IMR-90 (cell line): ENCODE measurements at regions not wholly inside any gene's neighbourhood (a gene's known extent, or its start where the extent isn't known, plus 50 kb on each side); places are given as distances from the start of the nearest gene placed in this dataset.

Source experiments
- ATAC-seq: fragments of 200-7000 bp; cut with Tn5 transposase; 2 replicates; pipeline ENCODE4 v1.9.1; 2020; ENCODE audit warnings: low read depth, mild to moderate bottlenecking, moderate library complexity
- BruUV-seq: library from RNA; stranded (reverse); fragments of 400-500 nt; replicated peaks from 2 replicates; lab custom pipeline; 2021; lab: Mats Ljungman, UMichigan
- CTCF ChIA-PET: fragments of 300-600 bp; formaldehyde crosslinking; extraction: SDS; loops from one replicate; lab custom pipeline; 2021; ENCODE audit warnings: antibody characterized with exemption; lab: Yijun Ruan, JAX
- POLR2A ChIA-PET: fragments of 300-600 bp; sonication (Branson Sonifier 250); formaldehyde crosslinking; loops from one replicate; lab custom pipeline; 2022; ENCODE audit warnings: antibody characterized with exemption; ENCODE audit not compliant: unreplicated experiment; lab: Charles Lee
- DNase-seq: peaks from one replicate; pipeline ENCODE4 v3.0.0; 2013
- H2AFZ ChIP-seq: replicated peaks from 2 replicates; pipeline ENCODE3; 2013; ENCODE audit warnings: low read length, mild to moderate bottlenecking; ENCODE audit not compliant: poor library complexity
- H2AK5ac ChIP-seq: 2 replicates; pipeline ENCODE4 v1.6.1; 2013; ENCODE audit warnings: low read depth, low read length, inconsistent platforms
- H2AK9ac ChIP-seq: replicated peaks from 2 replicates; pipeline ENCODE3; 2013; ENCODE audit warnings: mild to moderate bottlenecking, low read depth, low read length, moderate library complexity; ENCODE audit not compliant: poor library complexity
- H2BK120ac ChIP-seq: 2 replicates; pipeline ENCODE4 v1.6.1; 2013; ENCODE audit warnings: low read depth, low read length, inconsistent platforms
- H2BK15ac ChIP-seq: 3 replicates; pipeline ENCODE4 v1.6.1; 2013; ENCODE audit warnings: low read depth, low read length, inconsistent platforms
- H2BK20ac ChIP-seq: 2 replicates; pipeline ENCODE4 v1.6.1; 2013; ENCODE audit warnings: low read depth, mild to moderate bottlenecking, inconsistent platforms, low read length, moderate library complexity
- H2BK5ac ChIP-seq: 2 replicates; pipeline ENCODE4 v1.6.1; 2013; ENCODE audit warnings: mild to moderate bottlenecking, low read depth, low read length, inconsistent platforms; ENCODE audit not compliant: poor library complexity, severe bottlenecking
- H3K14ac ChIP-seq: replicated peaks from 2 replicates; pipeline ENCODE4 v1.6.1; 2013; ENCODE audit warnings: low read depth, low read length, inconsistent platforms
- H3K18ac ChIP-seq: 2 replicates; pipeline ENCODE4 v1.6.1; 2013; ENCODE audit warnings: low read depth, low read length, control low read depth
- H3K23ac ChIP-seq: 2 replicates; pipeline ENCODE4 v1.6.1; 2013; ENCODE audit warnings: low read depth, low read length, inconsistent platforms
- H3K27ac ChIP-seq: 2 replicates; pipeline ENCODE4 v1.5.1; 2013; ENCODE audit warnings: mild to moderate bottlenecking, control low read depth, low read length; ENCODE audit not compliant: insufficient read depth
- H3K27me3 ChIP-seq: 2 replicates; pipeline ENCODE4 v1.6.1; 2013; ENCODE audit warnings: low read length; ENCODE audit not compliant: control insufficient read depth, insufficient read depth
- H3K36me3 ChIP-seq: 2 replicates; pipeline ENCODE4 v1.6.1; 2013; ENCODE audit warnings: low read length, mixed read lengths; ENCODE audit not compliant: control insufficient read depth, insufficient read depth
- H3K4ac ChIP-seq: 2 replicates; pipeline ENCODE4 v1.6.1; 2013; ENCODE audit warnings: low read depth, low read length, inconsistent platforms
- H3K4me1 ChIP-seq: 2 replicates; pipeline ENCODE4 v1.6.1; 2013; ENCODE audit warnings: low read length, mixed read lengths; ENCODE audit not compliant: control insufficient read depth, insufficient read depth
- H3K4me2 ChIP-seq: 2 replicates; pipeline ENCODE4 v1.6.1; 2013; ENCODE audit warnings: low read depth, mild to moderate bottlenecking, control low read depth, low read length, moderate library complexity
- H3K4me3 ChIP-seq: 2 replicates; pipeline ENCODE4 v1.5.1; 2013; ENCODE audit warnings: low read depth, mild to moderate bottlenecking, control low read depth, low read length, moderate library complexity; ENCODE audit not compliant: insufficient read depth
- H3K56ac ChIP-seq: 2 replicates; pipeline ENCODE4 v1.6.1; 2013; ENCODE audit warnings: low read length, inconsistent platforms; ENCODE audit not compliant: insufficient read depth; ENCODE audit errors: extremely low read depth
- H3K79me1 ChIP-seq, 2 experiments: 2 replicates each; pipeline ENCODE4 v1.6.1; 2013; ENCODE audit warnings: low read length in 2 of 2, inconsistent platforms in 1 of 2, low read depth in 1 of 2
- H3K9ac ChIP-seq: 2 replicates; pipeline ENCODE4 v1.6.1; 2013; ENCODE audit warnings: low read depth, low read length, control low read depth
- H3K9me1 ChIP-seq: 2 replicates; pipeline ENCODE4 v1.6.1; 2013; ENCODE audit warnings: low read length, inconsistent platforms; ENCODE audit not compliant: insufficient read depth
- H3K9me3 ChIP-seq: 2 replicates; pipeline ENCODE4 v1.6.1; 2013; ENCODE audit warnings: low read length; ENCODE audit not compliant: control insufficient read depth, insufficient read depth
- H4K20me1 ChIP-seq: 2 replicates; pipeline ENCODE4 v1.6.1; 2013; ENCODE audit warnings: low read length, inconsistent platforms; ENCODE audit not compliant: insufficient read depth
- H4K5ac ChIP-seq: 2 replicates; pipeline ENCODE4 v1.6.1; 2013; ENCODE audit warnings: mild to moderate bottlenecking, low read depth, low read length, control low read depth
- H4K8ac ChIP-seq, 2 experiments: 2 replicates each; pipeline ENCODE4 v1.6.1; 2013; ENCODE audit warnings: low read depth in 2 of 2, low read length in 2 of 2, control low read depth in 1 of 2, inconsistent platforms in 1 of 2
- H4K91ac ChIP-seq: 2 replicates; pipeline ENCODE4 v1.6.1; 2013; ENCODE audit warnings: low read depth, low read length, inconsistent platforms; ENCODE audit not compliant: insufficient read depth
- BHLHE40 ChIP-seq: fragments of 150-350 bp; IDR thresholded peaks from 2 replicates; pipeline ENCODE4 v1.6.1; 2016; ENCODE audit warnings: mild to moderate bottlenecking, low read depth, low read length
- CEBPB ChIP-seq: IDR thresholded peaks from 2 replicates; pipeline ENCODE4 v1.6.1; 2012; ENCODE audit warnings: low read depth, low read length, improper control_type of control experiment
- CTCF ChIP-seq: conservative IDR thresholded peaks from 2 replicates; pipeline ENCODE4 v1.5.1; 2012; ENCODE audit warnings: mild to moderate bottlenecking, low read depth, low read length, improper control_type of control experiment
- FOS ChIP-seq: fragments of 150-350 bp; IDR thresholded peaks from 2 replicates; pipeline ENCODE4 v1.6.1; 2016; ENCODE audit warnings: low read depth, low read length
- MAFK ChIP-seq: IDR thresholded peaks from 2 replicates; pipeline ENCODE4 v1.6.1; 2012; ENCODE audit warnings: low read depth, low read length, improper control_type of control experiment
- RAD21 ChIP-seq: IDR thresholded peaks from 2 replicates; pipeline ENCODE4 v1.6.1; 2012; ENCODE audit warnings: low read length, improper control_type of control experiment
- RCOR1 ChIP-seq: IDR thresholded peaks from 2 replicates; pipeline ENCODE4 v1.6.1; 2012; ENCODE audit warnings: mild to moderate bottlenecking, low read length, improper control_type of control experiment; ENCODE audit not compliant: insufficient replicate concordance
- SMC3 ChIP-seq: fragments of 150-350 bp; IDR thresholded peaks from 2 replicates; pipeline ENCODE4 v1.6.1; 2016; ENCODE audit warnings: low read depth, mild to moderate bottlenecking, antibody characterized with exemption, low read length, moderate library complexity
- USF2 ChIP-seq: fragments of 150-350 bp; IDR thresholded peaks from 2 replicates; pipeline ENCODE4 v1.6.1; 2017; ENCODE audit warnings: mild to moderate bottlenecking, antibody characterized with exemption, low read length, low read depth
- WGBS, 2 experiments: methylation state at CpG; one replicate each; pipeline versions ENCODE4 v1.1.5 to v1.1.7; 2013; ENCODE audit warnings: missing lambda C conversion rate in 2 of 2; ENCODE audit not compliant: insufficient read length in 1 of 2; ENCODE audit errors: extremely low coverage in 2 of 2; 5-methylcytosine and 5-hydroxymethylcytosine counted together
- dilution Hi-C: fragments of 300-500 bp; cut with HindIII; formaldehyde crosslinking; loops from one replicate; pipeline ENCODE4 v1.14.3; 2018; ENCODE audit warnings: low sequenced_read_pairs; ENCODE audit not compliant: unreplicated experiment
- in situ Hi-C: fragments of 300-500 bp; cut with MboI; formaldehyde crosslinking; loops from 3 replicates; pipeline ENCODE4 v1.14.3; 2019; ENCODE audit warnings: low sequenced_read_pairs, inconsistent platforms, mixed read lengths
- intact Hi-C: fragments of 100-400 bp; cut with micrococcal nuclease; formaldehyde crosslinking; loops from 2 replicates; pipeline ENCODE4 v1.10.0; 2022

GRCh38 chr3:94965867-94966475 lies 903.1 kb downstream of the NSUN3 start:
- POLR2A ChIA-PET: no interaction called here
- Histone ChIP-seq H3K9me1 (no peaks in the 10 kb centered on the region), H3K27ac (no peak overlapping the region), H3K27me3 (no peaks in the 10 kb centered on the region), H3K14ac (no peak overlapping the region), H4K8ac (no peak overlapping the region), H3K4me2 (no peak overlapping the region), H2AK5ac (no peak overlapping the region), H2BK20ac (no peak overlapping the region), H4K91ac (no peak overlapping the region), H3K4me1 (no peaks in the 10 kb centered on the region), H2BK120ac (no peak overlapping the region), H3K18ac (no peak overlapping the region), H3K79me1 (no peaks in the 10 kb centered on the region), H3K9me3 (0 out of 2 replicates have a peak, but pooled peaks cover 4% of the 10 kb centered on the region), H2AFZ (no peak overlapping the region), H4K20me1 (no peaks in the 10 kb centered on the region), H2BK15ac (no peak overlapping the region), H3K9ac (no peak overlapping the region), H3K4me3 (no peak overlapping the region), H4K5ac (no peak overlapping the region), H3K56ac (no peak overlapping the region), H3K4ac (no peak overlapping the region), H3K36me3 (no peaks in the 10 kb centered on the region), H3K23ac (no peak overlapping the region), H2AK9ac (no peak overlapping the region), H2BK5ac (no peak overlapping the region)
- no peak for DNase-seq
- BruUV-seq: no TSS peak
- dilution Hi-C loops: no loop called here
- CTCF ChIA-PET: no interaction called here
- no peak for ATAC-seq
- in situ Hi-C loops: no loop called here
- WGBS, 2 experiments: no CpG with 5 or more reads among the region's 2 CpGs
- intact Hi-C loops: no loop called here
- no peak for TF ChIP-seq USF2
- TF ChIP-seq MAFK: no peak
- no peak for TF ChIP-seq RCOR1
- no peak for TF ChIP-seq CEBPB
- TF ChIP-seq RAD21: no peak
- TF ChIP-seq FOS: no peak
- no peak for TF ChIP-seq BHLHE40
- TF ChIP-seq SMC3: no peak
- TF ChIP-seq CTCF: no peak
